Spleen (tissue), 7 donors: ENCODE measurements at regions not wholly inside any gene's neighbourhood (a gene's known extent, or its start where the extent isn't known, plus 50 kb on each side); places are given as distances from the start of the nearest gene placed in this dataset.

Source experiments
- CTCF ChIP-seq, 11 experiments: fragments of 200-600 bp in 7 of 11; fragments of 450-650 bp in 4 of 11; sonication (generic) in 4 of 11; IDR thresholded peaks in 8 of 11; conservative IDR thresholded peaks in 3 of 11; 1 replicate in 7 of 11; 2 replicates in 4 of 11; pipeline versions ENCODE4 v1.4.0 to v1.8.0; 2016 to 2021; ENCODE audit warnings: antibody characterized with exemption in 11 of 11, inconsistent platforms in 4 of 11, mild to moderate bottlenecking in 1 of 11
- POLR2A ChIP-seq, 3 donors: fragments of 450-650 bp; IDR thresholded peaks; one replicate each; pipeline ENCODE4 v1.5.1; 2017; ENCODE audit warnings: antibody characterized with exemption in 3 of 3, mild to moderate bottlenecking in 1 of 3
- donor health status: DM: no; HTN: no; CAD: no; lungs with moderate emphysema.
- donor health status: DM: no; HTN: no; CAD: no.
- donor health status: DM: no; HTN: no; CAD: no.

GRCh38 chr17:62162898-62163297 lies 97.8 kb upstream of the MED13 start:
- TF ChIP-seq CTCF (IDR thresholded peaks at IDR 0.05 in 8 of 11, conservative IDR thresholded peaks at IDR 0.05 in 3 of 11) (no peak), POLR2A (IDR thresholded peaks at IDR 0.05) (no peak)
